GM19193 (cell line): ENCODE measurements at regions not wholly inside any gene's neighbourhood (a gene's known extent, or its start where the extent isn't known, plus 50 kb on each side); places are given as distances from the start of the nearest gene placed in this dataset.

Experiments
- POLR2A ChIP-seq: IDR thresholded peaks from 4 replicates; pipeline ENCODE4 v1.6.1; 2011; ENCODE audit not compliant: insufficient read depth, insufficient read length; ENCODE audit errors: extremely low read depth

- no peak for TF ChIP-seq POLR2A
Observed at GRCh38 chr2:128496700-128497099, 178.0 kb upstream of the HS6ST1 start.

GRCh38 chr2:128497461-128497860 is 178.8 kb upstream of the HS6ST1 start:
- no peak for TF ChIP-seq POLR2A

GRCh38 chr2:128498086-128498485 is 179.4 kb upstream of the HS6ST1 start:
- no peak for TF ChIP-seq POLR2A

GRCh38 chr2:128498589-128498988 is 179.9 kb upstream of the HS6ST1 start:
- TF ChIP-seq POLR2A = no peak

GRCh38 chr2:128499367-128500137 is 180.9 kb upstream of the HS6ST1 start:
- no peak for TF ChIP-seq POLR2A

GRCh38 chr2:128500138-128500800 is 181.6 kb upstream of the HS6ST1 start:
- TF ChIP-seq POLR2A = no peak

- no peak for TF ChIP-seq POLR2A
Observed at GRCh38 chr2:128501006-128501690, 182.5 kb upstream of the HS6ST1 start.

GRCh38 chr2:128501700-128502099 is 183.0 kb upstream of the HS6ST1 start:
- no peak for TF ChIP-seq POLR2A

GRCh38 chr2:128502200-128502599 is 183.5 kb upstream of the HS6ST1 start:
- no peak for TF ChIP-seq POLR2A

- no peak for TF ChIP-seq POLR2A
Observed at GRCh38 chr2:128502638-128503246, 184.1 kb upstream of the HS6ST1 start.

GRCh38 chr2:128503399-128504245 is 185.0 kb upstream of the HS6ST1 start:
- no peak for TF ChIP-seq POLR2A

- TF ChIP-seq POLR2A = no peak
Observed at GRCh38 chr2:128504246-128505149, 185.8 kb upstream of the HS6ST1 start.

GRCh38 chr2:128505150-128505490 is 186.5 kb upstream of the HS6ST1 start:
- TF ChIP-seq POLR2A = no peak
